ENCODE measurements at regions not wholly inside any gene's neighbourhood (a gene's known extent, or its start where the extent isn't known, plus 50 kb on each side); places are given as distances from the start of the nearest gene placed in this dataset.

GRCh38 chr2:188076149-188077056 is 215.3 kb upstream of the GULP1 start:
- Histone ChIP-seq H3K27ac (no peak overlapping the region), H3K36me3 (no peaks in the 10 kb centered on the region), H3K9me3 (peaks cover 0 to 20% (median 6%) of the 10 kb centered on the region in 11 donors), H3K4me1 (no peaks in the 10 kb centered on the region), H3K27me3 (no peaks in the 10 kb centered on the region), H3K4me3 (no peak overlapping the region)
- TF ChIP-seq CTCF (IDR thresholded peaks at IDR 0.05) = no peak
- 75 to 76% methylated on average over 2 of the region's 2 CpGs for WGBS, 2 donors
- intact Hi-C loops (cut with DNase I) = no loop called here
- no peak for ATAC-seq
- DNase-seq = no peak

DNA sequence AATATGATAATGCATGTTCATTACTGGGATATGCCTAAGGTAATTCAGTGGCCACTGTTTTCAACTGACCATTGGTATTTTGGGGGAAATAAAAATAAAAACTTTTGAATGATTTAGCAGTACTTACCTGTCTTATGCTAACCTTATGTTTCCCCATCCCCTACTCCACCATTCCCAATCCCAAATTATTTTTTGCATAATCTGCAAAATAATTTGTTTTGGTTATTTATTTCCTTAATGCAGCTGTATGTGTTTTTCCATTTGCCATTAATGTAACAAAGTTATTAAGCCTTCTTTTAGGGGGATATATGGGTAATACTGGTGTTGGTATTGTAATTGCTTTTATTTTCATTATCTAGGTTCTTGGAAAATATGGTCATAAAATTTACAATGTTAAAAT is 213.9 kb upstream of the GULP1 start:
- ATAC-seq = no peak
- no peak for TF ChIP-seq CTCF (IDR thresholded peaks at IDR 0.05)
- H3K27me3 ChIP-seq = no peaks in the 10 kb centered on the region
- H3K27ac ChIP-seq = no peak overlapping the region
- H3K9me3 ChIP-seq = peaks cover 0 to 17% (median 6%) of the 10 kb centered on the region in 11 donors
- no peak overlapping the region for H3K4me3 ChIP-seq
- intact Hi-C loops (cut with DNase I) = no loop called here
- no peaks in the 10 kb centered on the region for H3K4me1 ChIP-seq
- DNase-seq = no peak
- H3K36me3 ChIP-seq = no peaks in the 10 kb centered on the region

DNA sequence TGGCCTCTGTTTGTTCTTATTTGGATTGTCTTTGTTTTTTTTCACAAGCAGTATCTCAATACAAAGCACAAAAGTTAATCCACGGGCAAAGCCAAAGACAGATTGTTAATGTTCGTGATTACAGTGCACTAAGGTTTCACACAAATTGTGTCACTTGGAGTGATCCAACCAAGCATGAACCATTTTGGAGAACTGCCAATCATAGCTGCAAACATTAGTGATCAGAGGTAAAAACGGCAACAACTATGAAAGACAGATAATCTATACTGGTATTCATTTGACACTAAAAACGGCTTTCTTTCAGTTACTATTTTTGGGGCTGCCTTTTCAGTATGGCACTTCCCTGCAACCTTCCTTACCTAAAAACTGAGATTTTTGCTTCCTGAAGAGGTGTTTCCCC is 213.1 kb upstream of the GULP1 start:
- DNase-seq (no peak), ATAC-seq (no peak)
- Histone ChIP-seq H3K4me1 (no peaks in the 10 kb centered on the region), H3K4me3 (no peak overlapping the region), H3K27ac (no peak overlapping the region), H3K9me3 (peaks cover 0 to 10% (median 4%) of the 10 kb centered on the region in 11 donors), H3K36me3 (no peaks in the 10 kb centered on the region), H3K27me3 (no peaks in the 10 kb centered on the region)
- no peak for TF ChIP-seq CTCF (IDR thresholded peaks at IDR 0.05)
- WGBS, 2 donors = 72% methylated on average over 4 of the region's 4 CpGs
- intact Hi-C loops (cut with DNase I) = no loop called here

GRCh38 chr2:188079196-188079595 is 212.5 kb upstream of the GULP1 start:
- TF ChIP-seq CTCF (IDR thresholded peaks at IDR 0.05) = no peak
- Histone ChIP-seq H3K4me3 (no peak overlapping the region), H3K27ac (no peak overlapping the region), H3K9me3 (peaks cover 0 to 4% (median 0%) of the 10 kb centered on the region in 11 donors), H3K4me1 (no peaks in the 10 kb centered on the region), H3K27me3 (no peaks in the 10 kb centered on the region), H3K36me3 (no peaks in the 10 kb centered on the region)
- DNase-seq = no peak
- intact Hi-C loops (cut with DNase I) = no loop called here
- 72 to 79% methylated on average over 1 of the region's 1 CpG for WGBS, 2 donors
- no peak for ATAC-seq

Data from heart right ventricle (tissue), 16 donors.